CD4-positive, alpha-beta T cell treated with Interleukin-4 for 4 hours (primary cell): ENCODE measurements at regions not wholly inside any gene's neighbourhood (a gene's known extent, or its start where the extent isn't known, plus 50 kb on each side); places are given as distances from the start of the nearest gene placed in this dataset.

ENCODE experiments used
- DNase-seq: peaks from one replicate; pipeline ENCODE4 v3.0.0-alpha.2; 2020

- no peak for DNase-seq
Observed at GRCh38 chr13:44101347-44102083, 221.8 kb downstream of the LACC1 start.

GRCh38 chr13:44103429-44104196, 223.9 kb downstream of the LACC1 start:
- DNase-seq, result no peak

- DNase-seq, result no peak
Observed at GRCh38 chr13:44104197-44104490, 224.4 kb downstream of the LACC1 start.

GRCh38 chr13:44104969-44105368, 225.3 kb downstream of the LACC1 start:
- no peak for DNase-seq

GRCh38 chr13:44106266-44107152, 226.8 kb downstream of the LACC1 start:
- DNase-seq, result no peak

GRCh38 chr13:44107357-44108121, 227.8 kb downstream of the LACC1 start:
- no peak for DNase-seq

- DNase-seq, result no peak
Observed at GRCh38 chr13:44108331-44108858, 228.7 kb downstream of the LACC1 start.

- DNase-seq, result no peak
Observed at GRCh38 chr13:44110091-44110621, 230.5 kb downstream of the LACC1 start.

- DNase-seq, result no peak
Observed at GRCh38 chr13:44111701-44112100, 232.0 kb downstream of the LACC1 start.

GRCh38 chr13:44112700-44113329, 233.1 kb downstream of the LACC1 start:
- peak; percentile 29 for DNase-seq

- no peak for DNase-seq
Observed at GRCh38 chr13:44116562-44117332, 237.0 kb downstream of the LACC1 start.

- peak; percentile 22 for DNase-seq
Observed at GRCh38 chr13:44117351-44117750, 237.6 kb downstream of the LACC1 start.

GRCh38 chr13:44117816-44118215, 238.1 kb downstream of the LACC1 start:
- DNase-seq, result no peak

- no peak for DNase-seq
Observed at GRCh38 chr13:44118881-44119280, 239.2 kb downstream of the LACC1 start.

GRCh38 chr13:44120043-44120442, 240.3 kb downstream of the LACC1 start:
- no peak for DNase-seq

GRCh38 chr13:44120849-44121755, 241.4 kb downstream of the LACC1 start:
- no peak for DNase-seq

GRCh38 chr13:44124352-44124751, 244.6 kb downstream of the LACC1 start:
- DNase-seq, result no peak

- DNase-seq, result no peak
Observed at GRCh38 chr13:44125943-44126469, 246.3 kb downstream of the LACC1 start.

GRCh38 chr13:44128552-44129001, 245.0 kb upstream of the SERP2 start:
- no peak for DNase-seq
